GM18508 (cell line): ENCODE measurements at regions not wholly inside any gene's neighbourhood (a gene's known extent, or its start where the extent isn't known, plus 50 kb on each side); places are given as distances from the start of the nearest gene placed in this dataset.
"Not testable (repeated sequence)": the region's sequence is repeated elsewhere in the genome, so short reads cannot be mapped to it uniquely, and the experiment has no call there.

Experiments used
- ATAC-seq: cut with Tn5 transposase; IDR thresholded peaks from one replicate; pipeline ENCODE4 v1.9.1; 2021; ENCODE audit warnings: moderate number of reproducible peaks; ENCODE audit not compliant: insufficient read depth, unreplicated experiment

- no peak for ATAC-seq
Observed at GRCh38 chr4:184962125-184962638, 56.1 kb upstream of the HELT start.

- not testable (repeated sequence) for ATAC-seq
Observed at GRCh38 chr4:184965230-184966050, 52.9 kb upstream of the HELT start.

GRCh38 chr4:184966051-184966691, 52.1 kb upstream of the HELT start:
- ATAC-seq: not testable (repeated sequence)

GRCh38 chr4:184967699-184968098, 50.6 kb upstream of the HELT start:
- not testable (repeated sequence) for ATAC-seq

- ATAC-seq: no peak
Observed at GRCh38 chr4:184968366-184968765, 49.9 kb upstream of the HELT start.
